ENCODE measurements at regions not wholly inside any gene's neighbourhood (a gene's known extent, or its start where the extent isn't known, plus 50 kb on each side); places are given as distances from the start of the nearest gene placed in this dataset.
A peak's percentile ranks its signal among the peaks of the same experiment; 100 is the strongest.

DNA sequence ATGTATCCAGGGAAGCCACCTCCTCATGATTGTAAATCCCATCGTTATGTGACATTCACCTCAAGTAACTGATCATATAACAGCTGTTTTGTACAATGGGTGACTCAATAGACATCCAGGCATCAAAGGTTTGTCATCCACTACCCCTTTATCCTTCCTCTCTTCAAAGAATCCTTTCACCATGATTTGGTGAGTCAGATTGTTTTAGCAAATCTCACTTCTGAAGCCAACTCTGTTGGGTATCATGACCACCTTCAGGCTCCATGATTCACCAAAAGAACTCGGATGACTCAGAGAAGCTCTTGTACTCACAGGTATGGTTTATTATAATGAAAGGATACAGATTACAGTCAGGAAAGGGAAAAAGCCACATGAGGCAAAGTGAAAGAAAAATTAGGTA is 132.1 kb downstream of the PWWP3B start:
- BruUV-seq (replicated peaks): no TSS peak
- peak; percentile 83 for DNase-seq (ENCODE audit: unreplicated experiment)
- Mint-ChIP-seq H3K36me3 (ENCODE audit: insufficient read depth, unreplicated experiment) (no peaks in the 10 kb centered on the region), H3K27me3 (ENCODE audit: insufficient read depth, unreplicated experiment) (peaks cover 19% of the 10 kb centered on the region), H3K27ac (ENCODE audit: low read depth, unreplicated experiment) (no peak overlapping the region), H3K4me3 (ENCODE audit: unreplicated experiment) (no peak overlapping the region), H3K4me1 (ENCODE audit: insufficient read depth, unreplicated experiment) (peaks cover 17% of the 10 kb centered on the region), H3K9me3 (ENCODE audit: unreplicated experiment) (peaks cover 4% of the 10 kb centered on the region)
- TF ChIP-seq, protein P1, sequence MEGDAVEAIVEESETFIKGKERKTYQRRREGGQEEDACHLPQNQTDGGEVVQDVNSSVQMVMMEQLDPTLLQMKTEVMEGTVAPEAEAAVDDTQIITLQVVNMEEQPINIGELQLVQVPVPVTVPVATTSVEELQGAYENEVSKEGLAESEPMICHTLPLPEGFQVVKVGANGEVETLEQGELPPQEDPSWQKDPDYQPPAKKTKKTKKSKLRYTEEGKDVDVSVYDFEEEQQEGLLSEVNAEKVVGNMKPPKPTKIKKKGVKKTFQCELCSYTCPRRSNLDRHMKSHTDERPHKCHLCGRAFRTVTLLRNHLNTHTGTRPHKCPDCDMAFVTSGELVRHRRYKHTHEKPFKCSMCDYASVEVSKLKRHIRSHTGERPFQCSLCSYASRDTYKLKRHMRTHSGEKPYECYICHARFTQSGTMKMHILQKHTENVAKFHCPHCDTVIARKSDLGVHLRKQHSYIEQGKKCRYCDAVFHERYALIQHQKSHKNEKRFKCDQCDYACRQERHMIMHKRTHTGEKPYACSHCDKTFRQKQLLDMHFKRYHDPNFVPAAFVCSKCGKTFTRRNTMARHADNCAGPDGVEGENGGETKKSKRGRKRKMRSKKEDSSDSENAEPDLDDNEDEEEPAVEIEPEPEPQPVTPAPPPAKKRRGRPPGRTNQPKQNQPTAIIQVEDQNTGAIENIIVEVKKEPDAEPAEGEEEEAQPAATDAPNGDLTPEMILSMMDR (IDR thresholded peaks at IDR 0.05; ENCODE audit: unreplicated experiment): no peak
- intact Hi-C loops (cut with micrococcal nuclease): no loop called here
- POLR2A ChIA-PET: no interaction called here
- CTCF ChIA-PET: no interaction called here

DNA sequence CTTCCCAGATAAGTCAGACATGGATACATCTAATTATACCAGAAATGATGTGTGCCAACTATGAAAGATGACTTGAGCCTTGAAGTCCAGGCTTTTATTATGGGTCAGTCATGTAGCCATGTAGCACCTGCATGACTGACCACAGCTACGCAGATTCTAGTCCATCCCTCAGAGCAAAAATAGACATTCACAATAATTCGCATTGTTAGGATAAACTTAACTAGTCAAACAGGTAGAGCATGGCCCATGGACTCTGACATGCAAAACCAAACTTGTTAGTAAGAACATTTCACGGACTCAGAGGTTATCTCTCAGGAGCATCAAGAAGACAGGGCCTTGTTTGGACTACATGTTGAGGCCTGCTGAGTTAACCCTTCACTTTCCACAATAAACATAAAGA is 132.6 kb downstream of the PWWP3B start:
- intact Hi-C loops (cut with micrococcal nuclease): no loop called here
- DNase-seq (ENCODE audit: unreplicated experiment): no peak
- no TSS peak for BruUV-seq (replicated peaks)
- TF ChIP-seq, protein P1 (IDR thresholded peaks at IDR 0.05; ENCODE audit: unreplicated experiment): no peak
- no peaks in the 10 kb centered on the region for H3K36me3 Mint-ChIP-seq (ENCODE audit: insufficient read depth, unreplicated experiment)
- peaks cover 17% of the 10 kb centered on the region for H3K4me1 Mint-ChIP-seq (ENCODE audit: insufficient read depth, unreplicated experiment)
- ChIA-PET POLR2A (no interaction called here), CTCF (no interaction called here)
- no peak overlapping the region for H3K4me3 Mint-ChIP-seq (ENCODE audit: unreplicated experiment)
- peaks cover 7% of the 10 kb centered on the region for H3K9me3 Mint-ChIP-seq (ENCODE audit: unreplicated experiment)
- peaks cover 23% of the 10 kb centered on the region for H3K27me3 Mint-ChIP-seq (ENCODE audit: insufficient read depth, unreplicated experiment)
- H3K27ac Mint-ChIP-seq (ENCODE audit: low read depth, unreplicated experiment): no peak overlapping the region

DNA sequence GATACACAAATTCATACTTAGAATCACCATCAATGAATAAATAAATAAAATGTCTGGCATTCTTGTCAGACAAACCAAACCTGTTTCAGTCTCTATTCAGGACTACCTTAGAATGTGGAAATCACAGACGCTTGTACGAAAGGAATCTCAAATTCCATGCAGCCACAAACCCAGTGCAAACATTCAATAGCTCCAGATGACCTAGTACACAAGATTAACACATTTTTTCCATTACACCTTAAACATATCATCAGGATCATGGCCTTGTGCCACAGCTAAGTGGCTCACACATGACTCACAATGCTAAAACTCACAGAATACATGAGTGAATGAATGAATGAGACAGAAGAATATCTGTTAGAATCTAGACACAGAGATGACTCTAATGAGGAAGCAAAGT is 134.2 kb downstream of the PWWP3B start:
- Mint-ChIP-seq H3K4me1 (ENCODE audit: insufficient read depth, unreplicated experiment) (peaks cover 17% of the 10 kb centered on the region), H3K27ac (ENCODE audit: low read depth, unreplicated experiment) (no peak overlapping the region), H3K9me3 (ENCODE audit: unreplicated experiment) (peaks cover 7% of the 10 kb centered on the region), H3K36me3 (ENCODE audit: insufficient read depth, unreplicated experiment) (no peaks in the 10 kb centered on the region), H3K27me3 (ENCODE audit: insufficient read depth, unreplicated experiment) (peaks cover 24% of the 10 kb centered on the region), H3K4me3 (ENCODE audit: unreplicated experiment) (no peak overlapping the region)
- intact Hi-C loops (cut with micrococcal nuclease): no loop called here
- BruUV-seq (replicated peaks): no TSS peak
- ChIA-PET POLR2A (interaction anchor here (1.4 kb wide), 1 partner anchor 39 kb away, joined by 5 read pairs; no protein-coding TSS in a partner anchor), CTCF (interaction anchor here (0.7 kb wide), 1 partner anchor 122 kb away, joined by 3 read pairs; no protein-coding TSS in a partner anchor)
- DNase-seq (ENCODE audit: unreplicated experiment): peak; percentile 54
- TF ChIP-seq, protein P1 (IDR thresholded peaks at IDR 0.05; ENCODE audit: unreplicated experiment): no peak

DNA sequence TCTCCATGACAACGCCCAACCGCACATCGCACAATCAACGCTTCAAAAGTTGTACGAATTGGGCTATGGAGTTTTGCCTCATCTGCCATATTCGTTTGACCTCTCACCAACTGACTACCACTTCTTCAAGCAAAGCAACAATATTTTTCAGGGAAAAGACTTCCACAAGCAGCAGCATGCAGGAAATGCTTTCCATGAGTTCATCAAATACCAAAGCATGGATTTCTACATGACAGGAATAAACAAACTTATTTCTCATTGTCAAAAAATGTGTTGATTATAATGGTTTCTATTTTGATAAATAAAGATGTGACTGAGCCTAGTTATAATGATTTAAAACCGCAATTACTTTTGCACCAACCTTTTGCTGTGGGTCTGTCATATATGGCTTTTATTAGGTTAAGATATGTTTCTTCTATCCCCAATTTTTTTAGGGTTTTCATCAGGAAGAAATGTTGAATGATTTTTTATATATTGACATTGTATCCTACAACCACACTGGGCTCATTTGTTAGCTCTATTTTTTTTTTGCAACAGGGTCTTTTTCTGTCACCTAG is 138.4 kb downstream of the PWWP3B start:
- intact Hi-C loops (cut with micrococcal nuclease): no loop called here
- H3K9me3 Mint-ChIP-seq (ENCODE audit: unreplicated experiment): peaks cover 7% of the 10 kb centered on the region
- BruUV-seq (replicated peaks): no TSS peak

More for the DNA sequence above, 138.4 kb downstream of the PWWP3B start:
- ChIA-PET CTCF (no interaction called here), POLR2A (no interaction called here)
- TF ChIP-seq, protein P1 (IDR thresholded peaks at IDR 0.05; ENCODE audit: unreplicated experiment): no peak
- peaks cover 10% of the 10 kb centered on the region for H3K4me1 Mint-ChIP-seq (ENCODE audit: insufficient read depth, unreplicated experiment)
- no peaks in the 10 kb centered on the region for H3K36me3 Mint-ChIP-seq (ENCODE audit: insufficient read depth, unreplicated experiment)
- no peak for DNase-seq (ENCODE audit: unreplicated experiment)
- H3K27me3 Mint-ChIP-seq (ENCODE audit: insufficient read depth, unreplicated experiment): peaks cover 24% of the 10 kb centered on the region
- H3K4me3 Mint-ChIP-seq (ENCODE audit: unreplicated experiment): no peak overlapping the region
- no peak overlapping the region for H3K27ac Mint-ChIP-seq (ENCODE audit: low read depth, unreplicated experiment)
